HepG2 (cell line): ENCODE measurements at regions not wholly inside any gene's neighbourhood (a gene's known extent, or its start where the extent isn't known, plus 50 kb on each side); places are given as distances from the start of the nearest gene placed in this dataset.

Experiments
- ATAC-seq: fragments of 200-7000 bp; cut with Tn5 transposase; 3 replicates; pipeline ENCODE4 v1.9.1; 2020; ENCODE audit warnings: mild to moderate bottlenecking, moderate library complexity
- BruUV-seq: library from RNA; stranded (reverse); fragments of 400-500 nt; replicated peaks from 2 replicates; lab custom pipeline; 2021; lab: Mats Ljungman, UMichigan
- CTCF ChIA-PET: fragments of 300-600 bp; formaldehyde crosslinking; extraction: SDS; loops from one replicate; lab custom pipeline; 2021; ENCODE audit warnings: low total read pairs, inconsistent platforms, low intra/inter-chr PET ratio; lab: Yijun Ruan, JAX
- POLR2A ChIA-PET: fragments of 350-600 bp; sonication (Branson Sonifier 250); formaldehyde crosslinking; loops from one replicate; lab custom pipeline; 2020; ENCODE audit warnings: antibody characterized with exemption, inconsistent platforms; lab: Yijun Ruan, JAX
- DNase-seq: peaks from one replicate; pipeline ENCODE4 v3.0.0-alpha.2; 2015; ENCODE audit warnings: low spot score
- FAIRE-seq: peaks from 3 replicates; lab custom pipeline; 2011; peaks lifted over from hg19 to GRCh38; lab: Jason Lieb, UNC
- H2AFZ ChIP-seq: one replicate; pipeline ENCODE4 v1.6.1; 2011; ENCODE audit warnings: low read length, inconsistent platforms
- H3K27ac ChIP-seq: fragments of 300-600 bp; 3 replicates; pipeline ENCODE4 v1.8.0; 2011; ENCODE audit warnings: mixed run types, mild to moderate bottlenecking, mixed read lengths, low read length, inconsistent platforms; ENCODE audit not compliant: insufficient read depth; ENCODE audit errors: extremely low read length
- H3K27me3 ChIP-seq, 2 experiments: fragments of 200-600 bp in 1 of 2; 2 replicates in 1 of 2; 3 replicates in 1 of 2; pipeline versions ENCODE4 v1.6.0 to v1.8.0; 2011; ENCODE audit warnings: low read length in 2 of 2, mild to moderate bottlenecking in 2 of 2, moderate library complexity in 2 of 2, inconsistent platforms in 1 of 2; ENCODE audit not compliant: insufficient read depth in 2 of 2, control insufficient read depth in 1 of 2
- H3K36me3 ChIP-seq, 2 experiments: fragments of 200-600 bp in 1 of 2; replicated peaks in 1 of 2; 2 replicates in 1 of 2; 3 replicates in 1 of 2; pipeline versions ENCODE4 v1.5.1 to v1.8.0; 2011; ENCODE audit warnings: low read length in 2 of 2, inconsistent platforms in 1 of 2; ENCODE audit not compliant: insufficient read depth in 2 of 2, control insufficient read depth in 1 of 2
- H3K4me1 ChIP-seq: 2 replicates; pipeline ENCODE4 v1.5.1; 2012; ENCODE audit warnings: low read length, inconsistent platforms; ENCODE audit not compliant: insufficient read depth
- H3K4me2 ChIP-seq: 2 replicates; pipeline ENCODE4 v1.6.0; 2011; ENCODE audit warnings: low read depth, low read length, inconsistent platforms
- H3K4me3 ChIP-seq, 3 experiments: fragments of 200-600 bp in 1 of 3; sonication (generic), shearing (Covaris generic) in 1 of 3; replicated peaks in 1 of 3; 2 replicates each; pipeline ENCODE4 v1.5.1; 2011 to 2016; ENCODE audit warnings: low read length in 3 of 3, inconsistent platforms in 2 of 3, low read depth in 2 of 3, mild to moderate bottlenecking in 2 of 3, control low read depth in 1 of 3, mixed read lengths in 1 of 3; ENCODE audit not compliant: insufficient read depth in 1 of 3
- H3K79me2 ChIP-seq: one replicate; pipeline ENCODE4 v1.6.1; 2011; ENCODE audit warnings: low read length, inconsistent platforms; ENCODE audit not compliant: insufficient read depth
- H3K9ac ChIP-seq: 2 replicates; pipeline ENCODE4 v1.6.0; 2011; ENCODE audit warnings: mild to moderate bottlenecking, low read depth, low read length, inconsistent platforms; ENCODE audit not compliant: insufficient read depth
- H3K9me3 ChIP-seq: 2 replicates; pipeline ENCODE4 v1.5.1; 2012; ENCODE audit warnings: mild to moderate bottlenecking, low read length
- H4K20me1 ChIP-seq: 2 replicates; pipeline ENCODE4 v1.6.0; 2011; ENCODE audit warnings: inconsistent platforms, mild to moderate bottlenecking, low read length, moderate library complexity; ENCODE audit not compliant: insufficient read depth
- ELF1 ChIP-seq: sonication (generic); formaldehyde crosslinking; IDR thresholded peaks from 2 replicates; pipeline ENCODE4 v1.4.0; 2020; ENCODE audit warnings: missing genetic modification reagents
- MTA3 ChIP-seq: sonication (generic); formaldehyde crosslinking; IDR thresholded peaks from 2 replicates; pipeline ENCODE4 v1.4.0; 2020; ENCODE audit warnings: missing genetic modification reagents
- ONECUT2 ChIP-seq: sonication (generic); formaldehyde crosslinking; IDR thresholded peaks from 2 replicates; pipeline ENCODE4 v1.4.0; 2020; ENCODE audit warnings: missing genetic modification reagents
- PCBP2 ChIP-seq: fragments of 200-400 bp; formaldehyde crosslinking; optimal IDR thresholded peaks from 2 replicates; pipeline ENCODE3; 2018; ENCODE audit warnings: low read length, low read depth; ENCODE audit not compliant: poor library complexity, severe bottlenecking
- RCOR2 ChIP-seq: IDR thresholded peaks from 2 replicates; pipeline ENCODE4 v1.6.1; 2016; ENCODE audit warnings: missing biosample characterization, missing genetic modification reagents
- ZFP36L2 ChIP-seq: sonication (generic); formaldehyde crosslinking; IDR thresholded peaks from 2 replicates; pipeline ENCODE4 v1.4.0; 2020; ENCODE audit warnings: missing genetic modification reagents
- ZNF20 ChIP-seq: sonication (generic); formaldehyde crosslinking; IDR thresholded peaks from 2 replicates; pipeline ENCODE4 v1.4.0; 2020; ENCODE audit warnings: mild to moderate bottlenecking, moderate library complexity, missing genetic modification reagents
- ZNF432 ChIP-seq: sonication (generic); formaldehyde crosslinking; IDR thresholded peaks from 2 replicates; pipeline ENCODE4 v1.5.0; 2020; ENCODE audit warnings: missing genetic modification reagents, mild to moderate bottlenecking, borderline replicate concordance
- ZNF572 ChIP-seq: sonication (generic); formaldehyde crosslinking; IDR thresholded peaks from 2 replicates; pipeline ENCODE4 v1.5.1; 2020; ENCODE audit warnings: mild to moderate bottlenecking, missing genetic modification reagents
- ZNF776 ChIP-seq: sonication (generic); formaldehyde crosslinking; IDR thresholded peaks from 2 replicates; pipeline ENCODE4 v1.4.0; 2020; ENCODE audit warnings: mild to moderate bottlenecking, missing genetic modification reagents
- WGBS: methylation state at CpG from one replicate; pipeline ENCODE4 v1.1.6; 2017; ENCODE audit warnings: low lambda C conversion rate; 5-methylcytosine and 5-hydroxymethylcytosine counted together
- in situ Hi-C: cut with HindIII; loops from 2 replicates; pipeline ENCODE4 v1.10.0; 2017; ENCODE audit warnings: low pct_unique_long_range_greater_than_20kb; ENCODE audit not compliant: extremely low pct_ligation_motif_present
- intact Hi-C: fragments of 100-400 bp; cut with micrococcal nuclease; formaldehyde crosslinking; loops from one replicate; pipeline ENCODE4 v1.10.0; 2022; ENCODE audit not compliant: unreplicated experiment
- TF ChIP-seq, protein P1 (sequence below): sonication (generic); formaldehyde crosslinking; IDR thresholded peaks from 2 replicates; pipeline ENCODE4 v1.4.0; 2020; ENCODE audit warnings: low read depth, mild to moderate bottlenecking, missing genetic modification reagents
- TF ChIP-seq, protein P2 (sequence below): sonication (generic); formaldehyde crosslinking; IDR thresholded peaks from 2 replicates; pipeline ENCODE4 v1.8.0; 2023; ENCODE audit warnings: mild to moderate bottlenecking, missing genetic modification reagents
- TF ChIP-seq, protein P3 (sequence below): sonication (generic); formaldehyde crosslinking; conservative IDR thresholded peaks from 2 replicates; pipeline ENCODE4 v1.4.0; 2020; ENCODE audit warnings: missing genetic modification reagents
- TF ChIP-seq, protein P4 (sequence below): sonication (generic); formaldehyde crosslinking; IDR thresholded peaks from 2 replicates; pipeline ENCODE4 v1.4.0; 2020; ENCODE audit warnings: missing genetic modification reagents, mild to moderate bottlenecking, borderline replicate concordance
- TF ChIP-seq, protein P5 (sequence below): sonication (generic); formaldehyde crosslinking; IDR thresholded peaks from 2 replicates; pipeline ENCODE4 v1.5.1; 2020; ENCODE audit warnings: mild to moderate bottlenecking, missing genetic modification reagents, moderate library complexity

DNA sequence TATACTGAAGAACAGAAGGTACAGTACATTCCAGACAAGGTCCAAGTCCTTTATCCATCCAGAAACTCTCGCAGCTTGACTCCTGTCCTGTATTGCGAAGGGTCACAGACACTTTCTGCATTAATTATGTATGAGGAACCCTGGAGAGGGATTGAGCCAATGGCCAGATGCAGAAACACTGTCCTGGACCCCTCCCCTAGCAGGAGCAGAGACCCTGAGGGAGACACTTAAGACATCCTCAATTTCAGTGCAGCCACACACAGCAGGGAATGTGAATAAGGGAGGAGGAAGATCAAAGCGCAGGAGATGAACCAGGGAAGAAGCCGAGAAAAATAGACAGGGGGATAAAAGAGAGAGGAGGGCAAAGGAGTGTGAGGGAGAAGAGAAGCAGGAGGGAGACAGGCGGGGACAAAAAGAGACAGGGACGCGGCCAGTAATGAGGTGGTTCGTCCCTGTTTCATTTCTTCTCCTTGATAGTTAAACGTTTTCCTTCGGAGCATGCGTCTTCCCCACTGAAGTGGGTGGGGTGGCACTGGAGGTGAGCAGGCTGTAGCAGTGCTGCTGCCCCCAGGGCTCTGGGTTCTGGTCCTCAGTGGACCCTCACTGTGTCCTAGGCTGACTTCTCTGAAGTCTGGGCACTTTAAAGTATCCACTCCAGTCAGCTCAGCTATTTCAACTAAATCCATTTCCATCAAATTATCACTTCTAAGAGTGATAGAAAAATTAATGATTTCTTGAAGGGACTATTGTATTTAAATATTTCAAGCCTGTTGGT lies 356.4 kb upstream of the NOCT start:
- H3K9me3 ChIP-seq = no peaks in the 10 kb centered on the region
- in situ Hi-C loops = no loop called here
- BruUV-seq = no TSS peak
- DNase-seq (no peak), FAIRE-seq (no peak), ATAC-seq (no peak)
- no peak for TF ChIP-seq ZNF432 (CRISPR knock-in tag)
- no peak for TF ChIP-seq MTA3 (CRISPR knock-in tag)
- no peak for TF ChIP-seq ZNF776 (CRISPR knock-in tag)
- TF ChIP-seq, protein P1, sequence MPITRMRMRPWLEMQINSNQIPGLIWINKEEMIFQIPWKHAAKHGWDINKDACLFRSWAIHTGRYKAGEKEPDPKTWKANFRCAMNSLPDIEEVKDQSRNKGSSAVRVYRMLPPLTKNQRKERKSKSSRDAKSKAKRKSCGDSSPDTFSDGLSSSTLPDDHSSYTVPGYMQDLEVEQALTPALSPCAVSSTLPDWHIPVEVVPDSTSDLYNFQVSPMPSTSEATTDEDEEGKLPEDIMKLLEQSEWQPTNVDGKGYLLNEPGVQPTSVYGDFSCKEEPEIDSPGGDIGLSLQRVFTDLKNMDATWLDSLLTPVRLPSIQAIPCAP = no peak
- TF ChIP-seq RCOR2 (CRISPR knock-in tag) = no peak
- TF ChIP-seq ZFP36L2 (CRISPR knock-in tag) = no peak
- no peak for TF ChIP-seq PCBP2
- TF ChIP-seq ONECUT2 (CRISPR knock-in tag) = no peak
- no peak for TF ChIP-seq ZNF20 (CRISPR knock-in tag)
- TF ChIP-seq, protein P2, sequence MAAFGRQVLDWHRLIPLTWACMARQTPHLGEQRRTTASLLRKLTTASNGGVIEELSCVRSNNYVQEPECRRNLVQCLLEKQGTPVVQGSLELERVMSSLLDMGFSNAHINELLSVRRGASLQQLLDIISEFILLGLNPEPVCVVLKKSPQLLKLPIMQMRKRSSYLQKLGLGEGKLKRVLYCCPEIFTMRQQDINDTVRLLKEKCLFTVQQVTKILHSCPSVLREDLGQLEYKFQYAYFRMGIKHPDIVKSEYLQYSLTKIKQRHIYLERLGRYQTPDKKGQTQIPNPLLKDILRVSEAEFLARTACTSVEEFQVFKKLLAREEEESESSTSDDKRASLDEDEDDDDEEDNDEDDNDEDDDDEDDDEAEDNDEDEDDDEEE = no peak
- TF ChIP-seq, protein P3, sequence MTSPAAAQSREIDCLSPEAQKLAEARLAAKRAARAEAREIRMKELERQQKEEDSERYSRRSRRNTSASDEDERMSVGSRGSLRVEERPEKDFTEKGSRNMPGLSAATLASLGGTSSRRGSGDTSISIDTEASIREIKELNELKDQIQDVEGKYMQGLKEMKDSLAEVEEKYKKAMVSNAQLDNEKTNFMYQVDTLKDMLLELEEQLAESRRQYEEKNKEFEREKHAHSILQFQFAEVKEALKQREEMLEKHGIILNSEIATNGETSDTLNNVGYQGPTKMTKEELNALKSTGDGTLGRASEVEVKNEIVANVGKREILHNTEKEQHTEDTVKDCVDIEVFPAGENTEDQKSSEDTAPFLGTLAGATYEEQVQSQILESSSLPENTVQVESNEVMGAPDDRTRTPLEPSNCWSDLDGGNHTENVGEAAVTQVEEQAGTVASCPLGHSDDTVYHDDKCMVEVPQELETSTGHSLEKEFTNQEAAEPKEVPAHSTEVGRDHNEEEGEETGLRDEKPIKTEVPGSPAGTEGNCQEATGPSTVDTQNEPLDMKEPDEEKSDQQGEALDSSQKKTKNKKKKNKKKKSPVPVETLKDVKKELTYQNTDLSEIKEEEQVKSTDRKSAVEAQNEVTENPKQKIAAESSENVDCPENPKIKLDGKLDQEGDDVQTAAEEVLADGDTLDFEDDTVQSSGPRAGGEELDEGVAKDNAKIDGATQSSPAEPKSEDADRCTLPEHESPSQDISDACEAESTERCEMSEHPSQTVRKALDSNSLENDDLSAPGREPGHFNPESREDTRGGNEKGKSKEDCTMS (CRISPR knock-in tag) = no peak
- TF ChIP-seq, protein P4, sequence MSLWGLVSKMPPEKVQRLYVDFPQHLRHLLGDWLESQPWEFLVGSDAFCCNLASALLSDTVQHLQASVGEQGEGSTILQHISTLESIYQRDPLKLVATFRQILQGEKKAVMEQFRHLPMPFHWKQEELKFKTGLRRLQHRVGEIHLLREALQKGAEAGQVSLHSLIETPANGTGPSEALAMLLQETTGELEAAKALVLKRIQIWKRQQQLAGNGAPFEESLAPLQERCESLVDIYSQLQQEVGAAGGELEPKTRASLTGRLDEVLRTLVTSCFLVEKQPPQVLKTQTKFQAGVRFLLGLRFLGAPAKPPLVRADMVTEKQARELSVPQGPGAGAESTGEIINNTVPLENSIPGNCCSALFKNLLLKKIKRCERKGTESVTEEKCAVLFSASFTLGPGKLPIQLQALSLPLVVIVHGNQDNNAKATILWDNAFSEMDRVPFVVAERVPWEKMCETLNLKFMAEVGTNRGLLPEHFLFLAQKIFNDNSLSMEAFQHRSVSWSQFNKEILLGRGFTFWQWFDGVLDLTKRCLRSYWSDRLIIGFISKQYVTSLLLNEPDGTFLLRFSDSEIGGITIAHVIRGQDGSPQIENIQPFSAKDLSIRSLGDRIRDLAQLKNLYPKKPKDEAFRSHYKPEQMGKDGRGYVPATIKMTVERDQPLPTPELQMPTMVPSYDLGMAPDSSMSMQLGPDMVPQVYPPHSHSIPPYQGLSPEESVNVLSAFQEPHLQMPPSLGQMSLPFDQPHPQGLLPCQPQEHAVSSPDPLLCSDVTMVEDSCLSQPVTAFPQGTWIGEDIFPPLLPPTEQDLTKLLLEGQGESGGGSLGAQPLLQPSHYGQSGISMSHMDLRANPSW (CRISPR knock-in tag) = no peak
- no peak for TF ChIP-seq ELF1 (CRISPR knock-in tag)
- TF ChIP-seq ZNF572 = no peak
- TF ChIP-seq, protein P5, sequence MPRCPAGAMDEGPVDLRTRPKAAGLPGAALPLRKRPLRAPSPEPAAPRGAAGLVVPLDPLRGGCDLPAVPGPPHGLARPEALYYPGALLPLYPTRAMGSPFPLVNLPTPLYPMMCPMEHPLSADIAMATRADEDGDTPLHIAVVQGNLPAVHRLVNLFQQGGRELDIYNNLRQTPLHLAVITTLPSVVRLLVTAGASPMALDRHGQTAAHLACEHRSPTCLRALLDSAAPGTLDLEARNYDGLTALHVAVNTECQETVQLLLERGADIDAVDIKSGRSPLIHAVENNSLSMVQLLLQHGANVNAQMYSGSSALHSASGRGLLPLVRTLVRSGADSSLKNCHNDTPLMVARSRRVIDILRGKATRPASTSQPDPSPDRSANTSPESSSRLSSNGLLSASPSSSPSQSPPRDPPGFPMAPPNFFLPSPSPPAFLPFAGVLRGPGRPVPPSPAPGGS = no peak
- H3K9ac ChIP-seq = no peak overlapping the region
- no peaks in the 10 kb centered on the region for H3K36me3 ChIP-seq
- H3K79me2 ChIP-seq = no peaks in the 10 kb centered on the region
- ChIA-PET CTCF (no interaction called here), POLR2A (no interaction called here)
- 41% methylated on average over 11 of the region's 11 CpGs for WGBS
- no peak overlapping the region for H3K27ac ChIP-seq
- no peaks in the 10 kb centered on the region for H4K20me1 ChIP-seq
- intact Hi-C loops = no loop called here
- no peaks in the 10 kb centered on the region for H3K27me3 ChIP-seq
- H3K4me1 ChIP-seq = no peaks in the 10 kb centered on the region
- no peak overlapping the region for H2AFZ ChIP-seq
- H3K4me3 ChIP-seq = no peak overlapping the region
- no peak overlapping the region for H3K4me2 ChIP-seq
